Dermis microvascular lymphatic vessel endothelial cell (primary cell): ENCODE measurements at regions not wholly inside any gene's neighbourhood (a gene's known extent, or its start where the extent isn't known, plus 50 kb on each side); places are given as distances from the start of the nearest gene placed in this dataset.
"Not testable (repeated sequence)": the region's sequence is repeated elsewhere in the genome, so short reads cannot be mapped to it uniquely, and the experiment has no call there.

Experiments
- DNase-seq, 2 donors: peaks; one replicate each; pipeline versions ENCODE4 v3.0.0 to v3.0.0-alpha.2; 2010; ENCODE audit warnings: low read depth in 2 of 2

GRCh38 chr7:4437916-4438315 is 244.2 kb upstream of the FOXK1 start:
- DNase-seq: no peak

- no peak for DNase-seq
These were observed 243.3 kb upstream of the FOXK1 start for GRCh38 chr7:4438723-4439245.

- no peak for DNase-seq
These were observed 242.7 kb upstream of the FOXK1 start for GRCh38 chr7:4439444-4439843.

GRCh38 chr7:4444106-4444505 is 238.0 kb upstream of the FOXK1 start:
- no peak for DNase-seq

- DNase-seq: no peak
These were observed 236.3 kb upstream of the FOXK1 start for GRCh38 chr7:4445777-4446176.

GRCh38 chr7:4449263-4449662 is 232.8 kb upstream of the FOXK1 start:
- DNase-seq: no peak

- DNase-seq: no peak
These were observed 231.6 kb upstream of the FOXK1 start for GRCh38 chr7:4450483-4450882.

- DNase-seq: no peak
These were observed 221.5 kb upstream of the FOXK1 start for GRCh38 chr7:4460597-4460996.

- DNase-seq: no peak
These were observed 220.6 kb upstream of the FOXK1 start for GRCh38 chr7:4461531-4461930.

- no peak for DNase-seq
These were observed 213.6 kb upstream of the FOXK1 start for GRCh38 chr7:4468320-4469102.

- DNase-seq: peak in 1 of 2 donors; percentile 16
These were observed 211.8 kb upstream of the FOXK1 start for GRCh38 chr7:4470246-4470645.

- DNase-seq: no peak
These were observed 209.4 kb upstream of the FOXK1 start for GRCh38 chr7:4472728-4473127.

GRCh38 chr7:4479367-4480039 is 202.6 kb upstream of the FOXK1 start:
- DNase-seq: peak; percentile 10 to 76

- not testable (repeated sequence) for DNase-seq
These were observed 202.0 kb upstream of the FOXK1 start for GRCh38 chr7:4480131-4480530.

GRCh38 chr7:4483851-4484250 is 198.2 kb upstream of the FOXK1 start:
- DNase-seq: no peak

GRCh38 chr7:4484545-4484944 is 197.6 kb upstream of the FOXK1 start:
- no peak for DNase-seq

GRCh38 chr7:4486907-4487306 is 195.2 kb upstream of the FOXK1 start:
- DNase-seq: no peak

- not testable (repeated sequence) for DNase-seq
These were observed 185.2 kb upstream of the FOXK1 start for GRCh38 chr7:4496911-4497310.

GRCh38 chr7:4500812-4501211 is 181.3 kb upstream of the FOXK1 start:
- no peak for DNase-seq

GRCh38 chr7:4507886-4508285 is 174.2 kb upstream of the FOXK1 start:
- DNase-seq: not testable (repeated sequence)

- no peak for DNase-seq
These were observed 168.6 kb upstream of the FOXK1 start for GRCh38 chr7:4513450-4513849.

- no peak for DNase-seq
These were observed 162.1 kb upstream of the FOXK1 start for GRCh38 chr7:4519819-4520520.
